IPS-NIHi7 (cell line): ENCODE measurements at regions not wholly inside any gene's neighbourhood (a gene's known extent, or its start where the extent isn't known, plus 50 kb on each side); places are given as distances from the start of the nearest gene placed in this dataset.
"Not testable (repeated sequence)": the region's sequence is repeated elsewhere in the genome, so short reads cannot be mapped to it uniquely, and the experiment has no call there.

Source experiments
- DNase-seq: peaks from one replicate; pipeline ENCODE4 v3.0.0; 2012; ENCODE audit warnings: mixed read lengths; ENCODE audit errors: extremely low spot score

DNA sequence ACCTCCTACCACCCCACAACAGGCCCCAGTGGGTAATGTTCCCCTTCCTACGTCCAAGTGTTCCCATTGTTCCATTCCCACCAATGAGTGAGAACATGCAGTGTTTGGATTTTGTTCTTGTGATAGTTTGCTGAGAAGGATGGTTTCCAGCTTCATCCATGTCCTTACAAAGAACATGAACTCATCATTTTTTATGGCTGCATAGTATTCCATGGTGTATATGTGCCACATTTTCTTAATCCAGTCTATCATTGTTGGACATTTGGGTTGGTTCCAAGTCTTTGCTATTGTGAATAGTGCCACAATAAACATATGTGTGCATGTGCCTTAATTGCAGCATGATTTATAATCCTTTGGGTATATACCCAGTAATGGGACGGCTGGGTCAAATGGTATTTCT lies 81.6 kb downstream of the P2RY10 start:
- not testable (repeated sequence) for DNase-seq

DNA sequence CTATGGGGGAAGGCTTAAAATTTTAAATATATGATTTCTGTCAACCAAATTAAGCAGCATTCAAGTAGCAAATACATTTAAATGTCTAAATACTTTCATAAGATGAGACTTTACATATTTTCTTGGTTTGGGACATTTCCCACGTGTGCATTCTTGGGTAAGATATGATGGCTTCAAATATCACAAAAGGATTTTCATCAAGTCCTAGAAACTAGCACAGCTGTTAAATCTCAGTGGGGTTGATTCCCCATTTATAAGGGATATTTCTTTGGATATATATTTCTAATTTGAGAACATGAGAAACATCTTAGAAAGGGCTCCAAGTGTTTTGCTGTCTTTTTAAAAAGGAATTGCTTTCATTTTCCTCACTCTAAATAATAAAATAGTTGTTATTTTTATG lies 90.2 kb downstream of the P2RY10 start:
- no peak for DNase-seq

DNA sequence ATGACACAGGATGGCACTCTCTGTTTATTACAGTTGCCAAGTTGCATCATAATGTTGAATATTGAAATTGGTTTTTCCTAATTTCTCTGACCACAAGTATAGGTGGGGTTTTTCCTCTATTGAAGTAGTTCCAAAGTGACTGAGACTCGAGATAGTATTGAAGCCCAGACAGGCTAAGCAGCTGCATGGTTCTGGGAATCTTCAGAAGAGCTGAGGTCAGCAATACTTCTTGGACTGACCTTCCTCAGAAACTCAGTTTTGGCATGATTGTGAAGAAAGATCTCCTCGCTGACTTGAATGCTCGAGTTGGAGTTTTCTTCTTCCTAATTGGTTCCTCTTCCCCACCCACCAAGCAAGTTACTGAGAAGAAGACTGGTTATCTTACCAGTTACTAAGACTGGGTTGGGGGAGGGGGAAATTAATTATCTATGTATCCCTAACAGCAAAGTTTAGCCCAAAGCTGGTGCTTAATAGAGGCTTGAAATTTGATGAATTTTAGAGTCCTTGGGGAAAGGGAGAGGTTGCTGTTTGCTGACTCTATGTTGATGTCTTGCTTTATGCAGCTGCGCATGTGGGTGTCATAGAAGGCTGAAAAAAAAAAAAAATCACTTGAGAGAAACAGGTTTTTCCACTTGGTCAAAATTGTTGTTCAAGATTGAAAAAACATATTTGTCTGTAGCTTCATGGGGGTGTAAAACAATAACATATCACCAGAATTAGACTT lies 91.1 kb downstream of the P2RY10 start:
- no peak for DNase-seq

DNA sequence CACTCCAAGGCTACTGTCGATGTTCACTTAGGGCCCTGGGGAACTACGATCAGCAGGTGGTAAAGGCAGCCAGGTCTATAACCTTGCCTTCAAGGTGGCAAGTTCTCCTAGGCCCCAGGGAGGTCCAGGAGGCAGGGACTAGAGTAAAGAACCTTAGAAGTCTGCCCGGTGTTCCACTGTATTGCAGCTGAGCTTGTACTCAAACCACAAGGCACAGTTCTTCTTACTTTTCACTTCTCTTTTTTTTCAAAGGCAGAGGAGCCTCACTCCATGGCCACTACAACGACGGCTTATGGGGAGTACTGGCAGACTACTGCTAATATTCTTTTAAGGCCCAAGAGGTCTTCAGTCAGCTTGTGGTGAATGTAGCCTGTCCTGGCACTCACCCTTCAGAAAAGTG lies 78.8 kb upstream of the GPR174 start:
- no peak for DNase-seq

DNA sequence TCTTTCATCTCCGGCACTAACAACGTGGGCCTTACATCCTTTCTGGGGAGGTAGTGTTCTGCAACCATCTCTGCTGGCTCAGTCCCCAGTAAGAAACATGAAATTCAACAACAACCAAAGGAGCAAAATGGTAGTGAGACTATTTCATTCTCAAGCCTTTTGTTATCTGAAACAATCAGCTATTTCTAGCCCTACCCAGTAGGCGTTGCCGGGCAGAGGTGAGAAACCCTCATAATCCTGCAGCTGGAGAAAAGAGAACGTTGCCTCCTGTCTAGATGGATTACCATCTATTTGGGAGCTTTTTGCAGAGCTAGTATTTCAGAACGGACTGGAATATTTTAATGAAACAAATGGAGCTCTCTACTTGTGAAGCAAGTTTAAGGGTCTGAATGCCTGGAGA lies 66.4 kb upstream of the GPR174 start:
- DNase-seq = no peak

DNA sequence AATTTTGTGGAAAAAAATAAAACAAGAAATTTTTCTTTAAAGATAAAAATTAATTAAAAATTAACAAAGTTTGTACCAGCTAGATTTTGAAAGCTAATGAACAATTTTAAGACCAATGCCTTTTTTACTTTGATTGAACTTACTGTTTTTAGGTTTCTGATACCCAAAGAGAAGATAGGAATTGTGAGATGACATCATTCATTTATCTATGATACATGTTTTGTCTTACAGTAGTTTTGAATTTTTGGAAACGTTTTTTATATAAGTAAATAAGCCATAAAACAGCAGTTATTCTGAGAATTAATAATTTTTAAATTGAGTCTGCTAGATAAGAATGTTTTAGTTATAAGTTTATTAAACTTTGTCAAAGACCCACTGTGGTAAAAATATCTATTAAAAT lies 65.0 kb upstream of the GPR174 start:
- no peak for DNase-seq

DNA sequence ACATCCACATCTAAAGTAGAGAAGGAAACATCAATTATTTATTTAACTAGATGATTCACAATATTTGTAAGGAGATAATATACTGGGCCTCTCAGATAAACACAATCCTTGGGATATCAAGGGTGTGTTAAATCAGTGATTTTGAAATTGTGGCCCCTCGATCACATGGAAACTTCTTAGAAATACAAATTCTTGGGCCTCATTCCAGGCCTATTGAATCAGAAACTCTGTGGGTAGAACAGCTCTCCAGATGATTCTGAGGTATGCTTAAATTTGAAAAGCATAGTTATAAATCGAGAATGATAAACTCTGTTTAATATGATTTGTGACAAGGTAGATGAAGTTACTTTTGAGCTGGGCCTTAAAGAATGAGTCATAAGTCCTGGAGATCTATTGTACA lies 64.3 kb upstream of the GPR174 start:
- no peak for DNase-seq

DNA sequence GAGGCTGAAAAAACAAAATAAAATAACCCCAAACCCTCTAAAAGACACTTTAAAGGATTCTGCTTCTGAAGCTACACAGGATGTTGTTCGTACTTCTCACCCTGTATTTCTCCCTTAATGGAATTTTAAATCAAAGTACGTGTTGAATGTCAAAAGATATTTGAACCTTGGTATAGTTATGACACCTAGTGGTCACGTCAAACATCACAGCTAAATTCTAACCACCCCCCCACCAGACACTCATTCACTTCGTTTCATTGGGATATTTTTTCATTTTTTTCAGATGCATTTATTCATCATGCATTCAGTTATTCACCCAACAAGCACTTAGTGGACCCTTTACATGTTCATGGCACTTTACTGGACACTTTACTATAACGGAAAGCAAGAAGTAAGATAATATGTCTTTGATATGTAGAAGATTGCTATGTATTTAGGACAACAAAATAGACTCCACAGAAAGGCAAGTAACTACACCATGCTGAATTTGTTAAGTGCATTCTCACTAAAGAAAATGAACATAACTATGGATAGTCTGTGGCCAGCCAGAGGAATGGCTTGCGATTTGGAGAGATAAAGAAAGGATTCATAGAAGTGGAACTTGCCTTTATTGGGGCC lies 62.5 kb upstream of the GPR174 start:
- peak; percentile 13 for DNase-seq

DNA sequence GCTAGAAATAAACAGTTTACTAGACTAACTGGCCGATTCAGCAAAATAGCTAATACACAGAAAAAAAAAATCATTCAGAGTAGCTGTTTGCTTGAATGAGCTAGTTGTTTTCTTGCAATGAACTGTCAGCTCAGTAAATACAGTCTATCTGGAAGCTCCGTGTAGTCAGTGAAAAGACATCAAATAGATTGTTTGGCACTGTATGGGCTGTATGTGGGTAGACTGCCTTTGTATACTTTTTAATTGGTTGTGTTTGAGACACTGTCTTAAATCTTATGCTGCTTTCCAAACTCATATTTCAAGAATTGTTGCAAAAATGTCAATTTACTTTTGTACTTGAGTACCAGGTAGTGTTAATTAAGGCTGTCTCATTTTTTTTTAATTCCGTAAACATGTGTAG lies 61.6 kb upstream of the GPR174 start:
- DNase-seq = no peak

DNA sequence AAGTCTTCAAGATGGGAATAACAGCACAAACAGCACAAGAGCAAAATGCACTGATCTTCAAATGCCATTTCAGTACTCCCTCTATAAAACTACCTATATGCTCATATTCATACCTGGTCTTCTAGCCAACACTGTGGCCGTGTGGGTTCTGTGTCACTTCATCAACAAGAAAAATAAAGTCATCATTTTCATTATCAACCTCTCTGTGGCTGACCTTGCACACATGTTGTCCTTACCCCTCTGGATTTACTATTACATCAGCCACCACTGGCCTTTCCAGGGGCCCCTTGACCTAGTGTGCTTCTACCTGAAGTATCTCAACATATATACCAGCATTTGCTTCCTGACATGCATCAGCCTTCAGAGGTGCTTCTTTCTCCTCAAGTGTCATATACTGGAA lies 59.6 kb upstream of the GPR174 start:
- DNase-seq = no peak

DNA sequence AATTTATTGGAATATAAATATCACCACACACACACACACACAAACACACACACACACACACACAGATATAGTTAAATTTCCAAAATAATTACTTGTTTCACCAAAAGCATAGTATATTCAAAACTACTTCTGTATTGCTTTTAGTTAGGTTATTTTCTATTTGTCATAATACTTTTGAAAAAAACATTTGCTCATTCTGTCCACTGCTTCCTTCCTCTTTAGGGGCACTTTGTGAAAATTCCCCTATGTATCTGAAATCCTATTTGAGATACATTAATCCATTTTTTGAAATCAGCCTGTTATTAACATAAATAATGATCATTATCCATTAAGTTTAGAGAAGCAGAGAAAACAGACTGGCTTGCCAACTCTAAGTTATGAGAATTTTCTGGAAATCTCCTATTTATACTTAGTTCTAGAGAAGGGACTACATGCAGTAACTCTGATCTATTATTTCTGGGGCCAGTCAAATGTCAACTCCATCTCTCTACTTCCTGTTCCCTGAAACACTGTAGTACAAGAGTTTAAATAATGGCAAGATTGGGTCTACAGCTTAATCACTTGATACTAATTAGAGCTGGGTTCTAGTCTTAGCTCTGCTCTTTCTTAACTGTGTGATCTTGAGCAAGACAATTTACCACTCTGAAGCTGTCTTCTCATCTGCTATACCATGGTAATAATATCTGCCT lies 54.4 kb upstream of the GPR174 start:
- DNase-seq = no peak

DNA sequence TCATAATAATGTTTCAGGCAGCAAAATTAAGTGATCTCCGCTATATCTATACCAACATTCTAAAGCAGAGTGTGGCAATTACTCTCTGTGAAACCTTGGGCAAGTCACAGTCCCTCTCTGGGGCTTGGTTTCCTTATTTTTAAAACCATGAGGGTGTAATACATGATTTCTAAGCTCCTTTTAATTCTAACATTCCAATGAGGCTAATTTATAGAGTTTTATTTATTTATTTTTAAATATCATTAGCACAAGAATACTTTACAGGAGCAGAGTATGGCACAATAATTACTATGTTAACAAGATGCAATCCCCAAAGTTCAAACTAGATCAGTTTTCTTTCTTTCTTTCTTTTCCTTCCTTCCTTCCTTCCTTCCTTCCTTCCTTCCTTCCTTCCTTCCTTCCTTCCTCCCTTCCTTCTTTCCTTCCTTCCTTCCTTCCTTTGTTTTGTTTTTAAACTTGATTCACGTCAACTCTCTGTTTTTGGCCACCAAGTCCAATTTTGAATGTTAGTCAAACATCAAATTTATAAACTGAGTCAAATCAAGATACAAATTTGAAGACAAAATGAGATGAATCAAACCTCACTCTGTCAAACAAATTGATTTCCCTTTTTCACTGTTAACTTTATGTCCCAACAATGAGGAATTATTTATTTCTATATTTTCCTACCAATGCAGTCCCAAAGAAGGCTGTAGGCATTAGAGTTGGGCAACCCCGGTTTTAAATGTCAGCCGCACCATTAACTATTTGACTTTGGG lies 50.2 kb upstream of the GPR174 start:
- DNase-seq = no peak
